MM.1S (cell line): ENCODE measurements at regions not wholly inside any gene's neighbourhood (a gene's known extent, or its start where the extent isn't known, plus 50 kb on each side); places are given as distances from the start of the nearest gene placed in this dataset.

Experiments used
- DNase-seq: peaks from one replicate; pipeline ENCODE4 v3.0.0-alpha.2; 2015
- H2AFZ ChIP-seq: fragments of 300-600 bp; sonication (generic); 2 replicates; pipeline ENCODE4 v1.6.0; 2016; ENCODE audit warnings: antibody characterized with exemption, low read length
- H3F3A ChIP-seq: fragments of 300-600 bp; sonication (generic); 2 replicates; pipeline ENCODE4 v1.6.1; 2016; ENCODE audit warnings: mild to moderate bottlenecking, antibody characterized with exemption, low read length, moderate library complexity, mixed read lengths; ENCODE audit not compliant: insufficient read depth
- H3K27ac ChIP-seq: fragments of 300-600 bp; sonication (generic); 2 replicates; pipeline ENCODE4 v1.5.1; 2016; ENCODE audit warnings: mild to moderate bottlenecking, low read length
- H3K27me3 ChIP-seq: fragments of 300-600 bp; sonication (generic); replicated peaks from 2 replicates; pipeline ENCODE4 v1.6.0; 2016; ENCODE audit warnings: low read length; ENCODE audit not compliant: insufficient read depth
- H3K36me3 ChIP-seq: fragments of 300-600 bp; sonication (generic); replicated peaks from 2 replicates; pipeline ENCODE4 v1.6.1; 2016; ENCODE audit warnings: mild to moderate bottlenecking, low read length, mixed read lengths; ENCODE audit not compliant: insufficient read depth
- H3K4me1 ChIP-seq: fragments of 300-600 bp; sonication (generic); 2 replicates; pipeline ENCODE4 v1.6.1; 2016; ENCODE audit warnings: low read length, mixed read lengths
- H3K4me2 ChIP-seq: fragments of 300-600 bp; sonication (generic); 2 replicates; pipeline ENCODE4 v1.6.0; 2016; ENCODE audit warnings: low read depth, low read length
- H3K4me3 ChIP-seq: fragments of 300-600 bp; sonication (generic); 2 replicates; pipeline ENCODE4 v1.5.1; 2016; ENCODE audit warnings: low read length, mixed read lengths
- H3K79me2 ChIP-seq: fragments of 300-600 bp; sonication (generic); 2 replicates; pipeline ENCODE4 v1.6.1; 2016; ENCODE audit warnings: mixed run types, low read length, mixed read lengths
- H3K9ac ChIP-seq: fragments of 300-600 bp; sonication (generic); 2 replicates; pipeline ENCODE4 v1.6.1; 2016; ENCODE audit warnings: low read length, mixed read lengths
- H3K9me2 ChIP-seq: fragments of 300-600 bp; sonication (generic); replicated peaks from 2 replicates; pipeline ENCODE4 v1.6.1; 2016; ENCODE audit warnings: mild to moderate bottlenecking, low read length, mixed read lengths; ENCODE audit not compliant: insufficient read depth
- H3K9me3 ChIP-seq: fragments of 300-600 bp; sonication (generic); replicated peaks from 2 replicates; pipeline ENCODE4 v1.6.1; 2016; ENCODE audit warnings: mild to moderate bottlenecking, low read length, mixed read lengths; ENCODE audit not compliant: insufficient read depth
- H4K20me1 ChIP-seq: fragments of 300-600 bp; sonication (generic); 2 replicates; pipeline ENCODE4 v1.6.1; 2016; ENCODE audit warnings: mild to moderate bottlenecking, low read length, moderate library complexity, mixed read lengths; ENCODE audit not compliant: insufficient read depth
- EZH2 ChIP-seq: fragments of 300-600 bp; sonication (generic); optimal IDR thresholded peaks from 2 replicates; pipeline ENCODE3; 2017; ENCODE audit warnings: low read depth, mild to moderate bottlenecking, antibody characterized with exemption, low read length, mixed read lengths
- EZH2phosphoT487 ChIP-seq: fragments of 300-600 bp; sonication (generic); IDR thresholded peaks from 2 replicates; pipeline ENCODE4 v1.6.1; 2018; ENCODE audit warnings: antibody characterized with exemption, low read length
- TF ChIP-seq, protein P1 (sequence below): fragments of 300-600 bp; sonication (generic); IDR thresholded peaks from 2 replicates; pipeline ENCODE4 v1.5.1; 2016; ENCODE audit warnings: antibody characterized with exemption, low read length, mixed read lengths

GRCh38 chr3:191721990-191722389 lies 261.0 kb downstream of the PYDC2 start:
- no peaks in the 10 kb centered on the region for H3K27me3 ChIP-seq
- no peaks in the 10 kb centered on the region for H3K4me1 ChIP-seq
- H2AFZ ChIP-seq: no peak overlapping the region
- H4K20me1 ChIP-seq: no peaks in the 10 kb centered on the region
- H3K4me3 ChIP-seq: no peak overlapping the region
- H3K36me3 ChIP-seq: no peaks in the 10 kb centered on the region
- TF ChIP-seq, protein P1, sequence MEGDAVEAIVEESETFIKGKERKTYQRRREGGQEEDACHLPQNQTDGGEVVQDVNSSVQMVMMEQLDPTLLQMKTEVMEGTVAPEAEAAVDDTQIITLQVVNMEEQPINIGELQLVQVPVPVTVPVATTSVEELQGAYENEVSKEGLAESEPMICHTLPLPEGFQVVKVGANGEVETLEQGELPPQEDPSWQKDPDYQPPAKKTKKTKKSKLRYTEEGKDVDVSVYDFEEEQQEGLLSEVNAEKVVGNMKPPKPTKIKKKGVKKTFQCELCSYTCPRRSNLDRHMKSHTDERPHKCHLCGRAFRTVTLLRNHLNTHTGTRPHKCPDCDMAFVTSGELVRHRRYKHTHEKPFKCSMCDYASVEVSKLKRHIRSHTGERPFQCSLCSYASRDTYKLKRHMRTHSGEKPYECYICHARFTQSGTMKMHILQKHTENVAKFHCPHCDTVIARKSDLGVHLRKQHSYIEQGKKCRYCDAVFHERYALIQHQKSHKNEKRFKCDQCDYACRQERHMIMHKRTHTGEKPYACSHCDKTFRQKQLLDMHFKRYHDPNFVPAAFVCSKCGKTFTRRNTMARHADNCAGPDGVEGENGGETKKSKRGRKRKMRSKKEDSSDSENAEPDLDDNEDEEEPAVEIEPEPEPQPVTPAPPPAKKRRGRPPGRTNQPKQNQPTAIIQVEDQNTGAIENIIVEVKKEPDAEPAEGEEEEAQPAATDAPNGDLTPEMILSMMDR: no peak
- no peak for TF ChIP-seq EZH2phosphoT487
- TF ChIP-seq EZH2: no peak
- H3K9me3 ChIP-seq: no peaks in the 10 kb centered on the region
- H3K4me2 ChIP-seq: no peak overlapping the region
- no peaks in the 10 kb centered on the region for H3K9me2 ChIP-seq
- DNase-seq: no peak
- no peaks in the 10 kb centered on the region for H3F3A ChIP-seq
- H3K9ac ChIP-seq: no peak overlapping the region
- no peak overlapping the region for H3K27ac ChIP-seq
- H3K79me2 ChIP-seq: no peaks in the 10 kb centered on the region

DNA sequence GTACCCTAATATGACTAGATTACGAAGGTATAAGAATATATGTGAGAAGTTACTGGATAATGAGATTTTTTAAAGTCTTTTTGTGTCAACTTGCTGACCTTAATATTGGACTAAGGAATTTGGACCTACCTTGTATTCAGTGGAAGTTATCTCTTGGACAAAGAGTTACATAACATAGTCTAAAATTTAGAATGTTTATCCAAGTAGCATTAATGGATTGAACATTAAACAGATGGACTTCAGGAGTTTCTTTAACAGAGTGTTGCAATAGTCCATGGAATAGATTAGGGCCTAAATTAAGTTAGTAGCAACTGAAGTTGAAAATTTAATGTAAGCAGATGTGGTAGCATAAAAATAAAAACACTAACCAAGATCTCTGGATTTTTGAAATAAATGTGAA lies 266.4 kb downstream of the PYDC2 start:
- no peak overlapping the region for H2AFZ ChIP-seq
- H3K4me2 ChIP-seq: no peak overlapping the region
- no peak for DNase-seq
- H3K9ac ChIP-seq: no peak overlapping the region
- H3F3A ChIP-seq: no peaks in the 10 kb centered on the region
- no peaks in the 10 kb centered on the region for H3K36me3 ChIP-seq
- no peak overlapping the region for H3K27ac ChIP-seq
- H3K9me2 ChIP-seq: no peaks in the 10 kb centered on the region
- TF ChIP-seq EZH2phosphoT487 (no peak), EZH2 (no peak)
- TF ChIP-seq, protein P1: no peak
- no peak overlapping the region for H3K4me3 ChIP-seq
- no peaks in the 10 kb centered on the region for H3K79me2 ChIP-seq
- no peaks in the 10 kb centered on the region for H3K9me3 ChIP-seq
- no peaks in the 10 kb centered on the region for H3K4me1 ChIP-seq
- H3K27me3 ChIP-seq: no peaks in the 10 kb centered on the region
- H4K20me1 ChIP-seq: no peaks in the 10 kb centered on the region

GRCh38 chr3:191728186-191728585 lies 267.2 kb downstream of the PYDC2 start:
- no peak overlapping the region for H2AFZ ChIP-seq
- TF ChIP-seq EZH2phosphoT487: no peak
- TF ChIP-seq, protein P1: no peak
- TF ChIP-seq EZH2: no peak
- no peaks in the 10 kb centered on the region for H3K79me2 ChIP-seq
- no peaks in the 10 kb centered on the region for H3F3A ChIP-seq
- no peak overlapping the region for H3K9ac ChIP-seq
- DNase-seq: no peak
- H3K4me2 ChIP-seq: no peak overlapping the region
- H3K9me3 ChIP-seq: no peaks in the 10 kb centered on the region
- no peak overlapping the region for H3K4me3 ChIP-seq
- no peak overlapping the region for H3K27ac ChIP-seq
- H4K20me1 ChIP-seq: no peaks in the 10 kb centered on the region
- H3K4me1 ChIP-seq: no peaks in the 10 kb centered on the region
- no peaks in the 10 kb centered on the region for H3K27me3 ChIP-seq
- no peaks in the 10 kb centered on the region for H3K36me3 ChIP-seq
- no peaks in the 10 kb centered on the region for H3K9me2 ChIP-seq

GRCh38 chr3:191737742-191738141 lies 276.8 kb downstream of the PYDC2 start:
- H3K4me2 ChIP-seq: no peak overlapping the region
- H3K9ac ChIP-seq: no peak overlapping the region
- H3K27ac ChIP-seq: no peak overlapping the region
- no peaks in the 10 kb centered on the region for H4K20me1 ChIP-seq
- no peaks in the 10 kb centered on the region for H3K27me3 ChIP-seq
- H3K4me1 ChIP-seq: no peaks in the 10 kb centered on the region
- no peaks in the 10 kb centered on the region for H3K36me3 ChIP-seq
- TF ChIP-seq EZH2 (no peak), EZH2phosphoT487 (no peak)
- TF ChIP-seq, protein P1: no peak
- no peak overlapping the region for H3K4me3 ChIP-seq
- no peak overlapping the region for H2AFZ ChIP-seq
- no peaks in the 10 kb centered on the region for H3K79me2 ChIP-seq
- DNase-seq: no peak
- no peaks in the 10 kb centered on the region for H3K9me2 ChIP-seq
- H3K9me3 ChIP-seq: no peaks in the 10 kb centered on the region
- H3F3A ChIP-seq: no peaks in the 10 kb centered on the region
